Epithelial cell of proximal tubule (primary cell): ENCODE measurements at regions not wholly inside any gene's neighbourhood (a gene's known extent, or its start where the extent isn't known, plus 50 kb on each side); places are given as distances from the start of the nearest gene placed in this dataset.

ENCODE experiments used
- DNase-seq: peaks from one replicate; pipeline ENCODE4 v3.0.0-alpha.2; 2011; ENCODE audit warnings: low read depth
- H3K4me3 ChIP-seq: 2 replicates; pipeline ENCODE4 v1.5.1; 2011; ENCODE audit warnings: low read depth, mild to moderate bottlenecking, low read length
- TF ChIP-seq, protein P1 (sequence below): conservative IDR thresholded peaks from 2 replicates; pipeline ENCODE4 v1.5.1; 2012; ENCODE audit warnings: low read depth, mild to moderate bottlenecking, low read length

DNA sequence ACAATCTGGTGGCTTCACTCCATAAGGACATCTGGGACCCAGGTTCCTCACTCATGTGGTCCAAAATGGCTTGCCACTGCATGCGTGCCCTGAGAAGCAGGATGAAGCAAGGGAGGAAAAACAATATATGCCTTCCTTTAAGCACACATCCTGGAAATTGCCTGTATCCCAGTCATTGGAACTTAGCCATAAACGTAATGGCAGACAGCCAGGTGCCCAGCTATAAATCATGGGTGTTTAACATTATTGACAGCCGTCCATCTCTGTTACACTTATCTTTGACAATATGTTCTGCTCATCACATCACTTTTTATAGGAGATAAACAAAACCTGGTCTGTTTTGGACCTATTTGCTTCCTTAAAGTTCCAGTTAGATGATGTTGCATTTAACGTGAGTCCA is 181.0 kb downstream of the AASDH start:
- TF ChIP-seq, protein P1, sequence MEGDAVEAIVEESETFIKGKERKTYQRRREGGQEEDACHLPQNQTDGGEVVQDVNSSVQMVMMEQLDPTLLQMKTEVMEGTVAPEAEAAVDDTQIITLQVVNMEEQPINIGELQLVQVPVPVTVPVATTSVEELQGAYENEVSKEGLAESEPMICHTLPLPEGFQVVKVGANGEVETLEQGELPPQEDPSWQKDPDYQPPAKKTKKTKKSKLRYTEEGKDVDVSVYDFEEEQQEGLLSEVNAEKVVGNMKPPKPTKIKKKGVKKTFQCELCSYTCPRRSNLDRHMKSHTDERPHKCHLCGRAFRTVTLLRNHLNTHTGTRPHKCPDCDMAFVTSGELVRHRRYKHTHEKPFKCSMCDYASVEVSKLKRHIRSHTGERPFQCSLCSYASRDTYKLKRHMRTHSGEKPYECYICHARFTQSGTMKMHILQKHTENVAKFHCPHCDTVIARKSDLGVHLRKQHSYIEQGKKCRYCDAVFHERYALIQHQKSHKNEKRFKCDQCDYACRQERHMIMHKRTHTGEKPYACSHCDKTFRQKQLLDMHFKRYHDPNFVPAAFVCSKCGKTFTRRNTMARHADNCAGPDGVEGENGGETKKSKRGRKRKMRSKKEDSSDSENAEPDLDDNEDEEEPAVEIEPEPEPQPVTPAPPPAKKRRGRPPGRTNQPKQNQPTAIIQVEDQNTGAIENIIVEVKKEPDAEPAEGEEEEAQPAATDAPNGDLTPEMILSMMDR = no peak
- no peak overlapping the region for H3K4me3 ChIP-seq
- DNase-seq = no peak

DNA sequence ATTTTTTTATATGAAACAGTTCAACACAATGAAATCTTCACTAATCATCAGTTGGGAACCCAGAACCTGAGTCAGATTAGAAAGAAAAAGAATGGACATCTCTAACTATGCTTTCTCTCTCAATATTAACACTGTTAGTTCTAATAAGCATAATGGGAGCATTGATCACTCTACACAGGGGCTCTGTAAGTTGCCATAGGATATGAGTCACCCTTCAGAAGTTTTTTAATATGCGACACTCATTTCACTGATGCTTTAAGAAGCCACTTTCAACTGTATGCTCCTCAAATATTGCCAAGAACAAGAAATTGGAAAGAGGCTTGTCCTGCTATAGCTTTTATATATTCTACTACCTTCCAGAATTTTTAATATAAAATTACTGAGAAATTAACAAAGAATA is 187.0 kb downstream of the AASDH start:
- DNase-seq = no peak
- no peak overlapping the region for H3K4me3 ChIP-seq
- TF ChIP-seq, protein P1 = no peak

DNA sequence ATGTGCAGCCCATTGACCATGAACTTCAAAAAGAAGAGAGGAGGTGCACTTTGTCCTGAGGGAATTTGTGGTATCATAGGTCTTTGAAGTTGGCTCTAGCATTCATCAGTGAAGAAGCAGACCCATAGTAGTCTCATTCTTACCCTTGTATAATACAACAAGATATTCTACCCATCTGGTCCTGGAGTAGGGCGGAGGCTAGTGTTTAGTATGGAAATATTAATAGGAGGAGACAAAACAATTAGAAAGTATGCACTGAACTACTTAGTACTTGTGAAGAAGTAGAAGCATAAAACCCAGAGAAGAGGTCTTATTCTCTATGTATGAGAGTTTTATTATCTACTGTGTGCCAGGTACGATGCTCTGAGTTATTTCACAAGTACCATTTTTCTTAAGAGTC is 189.0 kb downstream of the AASDH start:
- TF ChIP-seq, protein P1 = no peak
- no peak overlapping the region for H3K4me3 ChIP-seq
- no peak for DNase-seq

- DNase-seq = no peak
- no peak overlapping the region for H3K4me3 ChIP-seq
- TF ChIP-seq, protein P1 = no peak
These were observed 189.9 kb downstream of the AASDH start for GRCh38 chr4:56197387-56197786.

- H3K4me3 ChIP-seq = no peak overlapping the region
- TF ChIP-seq, protein P1 = no peak
- no peak for DNase-seq
These were observed 192.3 kb downstream of the AASDH start for GRCh38 chr4:56195025-56195424.

- no peak for DNase-seq
- TF ChIP-seq, protein P1 = no peak
- no peak overlapping the region for H3K4me3 ChIP-seq
These were observed 195.8 kb downstream of the AASDH start for GRCh38 chr4:56191534-56191933.

GRCh38 chr4:56187688-56188087 is 199.6 kb downstream of the AASDH start:
- DNase-seq = no peak
- no peak overlapping the region for H3K4me3 ChIP-seq
- TF ChIP-seq, protein P1 = no peak
